HG02870 (cell line): ENCODE measurements at regions not wholly inside any gene's neighbourhood (a gene's known extent, or its start where the extent isn't known, plus 50 kb on each side); places are given as distances from the start of the nearest gene placed in this dataset.
"Not testable (repeated sequence)": the region's sequence is repeated elsewhere in the genome, so short reads cannot be mapped to it uniquely, and the experiment has no call there.

ENCODE experiments used
- ATAC-seq: cut with Tn5 transposase; IDR thresholded peaks from one replicate; pipeline ENCODE4 v1.9.1; 2021; ENCODE audit warnings: mild to moderate bottlenecking, moderate library complexity; ENCODE audit not compliant: unreplicated experiment

GRCh38 chr5:169415948-169416347 lies 115.0 kb upstream of the SLIT3 start:
- no peak for ATAC-seq

GRCh38 chr5:169415371-169415770 lies 114.4 kb upstream of the SLIT3 start:
- no peak for ATAC-seq

- ATAC-seq = no peak
These were observed 112.5 kb upstream of the SLIT3 start for GRCh38 chr5:169413416-169413815.

GRCh38 chr5:169412831-169413230 lies 111.9 kb upstream of the SLIT3 start:
- no peak for ATAC-seq

- ATAC-seq = no peak
These were observed 111.0 kb upstream of the SLIT3 start for GRCh38 chr5:169411786-169412430.

DNA sequence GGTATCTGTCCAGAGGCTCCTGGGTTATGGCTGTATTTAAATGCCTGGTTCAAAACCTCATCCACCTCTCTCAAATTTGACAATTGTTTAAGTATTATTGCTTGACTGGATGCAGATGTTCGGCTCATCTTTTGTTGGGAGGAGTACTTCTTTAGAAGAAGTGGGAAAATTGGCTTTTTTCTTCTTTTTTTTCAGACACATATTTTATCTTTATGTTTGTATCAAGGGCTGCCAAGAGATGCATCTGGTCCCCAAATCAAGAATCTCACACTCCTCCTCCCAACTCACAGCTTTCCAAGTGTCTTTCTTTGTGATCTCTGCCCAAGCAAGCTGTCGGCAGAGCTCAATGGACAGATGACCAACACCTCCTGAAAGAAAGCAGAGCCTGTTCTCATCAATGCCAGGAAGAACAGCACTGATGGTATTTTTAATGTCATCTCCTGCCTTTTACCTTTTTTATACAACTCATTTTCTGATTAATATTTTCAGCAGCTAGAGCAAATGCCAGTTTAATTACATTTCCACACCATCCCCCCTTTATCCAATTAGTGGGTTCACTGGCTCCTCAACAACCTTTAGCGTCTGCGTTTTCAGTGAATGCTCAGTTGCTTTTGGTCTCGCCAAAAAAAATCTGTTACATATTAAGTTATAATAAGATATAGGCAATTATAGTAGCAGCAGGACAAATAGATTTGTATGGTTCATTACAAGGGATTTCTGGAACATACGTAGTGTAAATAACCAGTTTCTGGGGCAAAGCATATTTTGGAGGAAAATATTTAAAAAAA lies 110.3 kb upstream of the SLIT3 start:
- ATAC-seq = no peak

GRCh38 chr5:169408731-169409130 lies 107.8 kb upstream of the SLIT3 start:
- ATAC-seq = no peak

- no peak for ATAC-seq
These were observed 107.2 kb upstream of the SLIT3 start for GRCh38 chr5:169408171-169408570.

GRCh38 chr5:169404223-169404622 lies 103.3 kb upstream of the SLIT3 start:
- no peak for ATAC-seq

- ATAC-seq = no peak
These were observed 97.6 kb upstream of the SLIT3 start for GRCh38 chr5:169398515-169398914.

DNA sequence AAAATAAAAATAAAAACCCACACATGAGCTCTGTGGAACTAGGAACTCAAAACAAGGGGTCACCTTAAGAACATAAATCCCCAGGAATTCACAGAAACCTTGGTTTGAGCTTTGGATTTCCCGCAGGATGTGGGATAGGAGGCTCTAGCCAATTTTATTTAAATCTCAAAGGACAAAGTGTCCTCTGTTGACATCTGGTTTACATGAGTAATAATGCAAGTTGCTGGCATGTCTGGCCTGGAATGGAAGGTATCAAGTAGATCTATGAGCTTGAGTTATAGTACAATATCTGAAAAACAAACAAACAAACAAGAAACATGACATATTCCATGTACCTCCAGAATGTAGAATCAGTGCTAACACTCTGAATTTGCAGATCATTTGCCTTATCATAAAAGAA lies 94.2 kb upstream of the SLIT3 start:
- ATAC-seq = no peak

GRCh38 chr5:169394371-169394770 lies 93.4 kb upstream of the SLIT3 start:
- no peak for ATAC-seq

DNA sequence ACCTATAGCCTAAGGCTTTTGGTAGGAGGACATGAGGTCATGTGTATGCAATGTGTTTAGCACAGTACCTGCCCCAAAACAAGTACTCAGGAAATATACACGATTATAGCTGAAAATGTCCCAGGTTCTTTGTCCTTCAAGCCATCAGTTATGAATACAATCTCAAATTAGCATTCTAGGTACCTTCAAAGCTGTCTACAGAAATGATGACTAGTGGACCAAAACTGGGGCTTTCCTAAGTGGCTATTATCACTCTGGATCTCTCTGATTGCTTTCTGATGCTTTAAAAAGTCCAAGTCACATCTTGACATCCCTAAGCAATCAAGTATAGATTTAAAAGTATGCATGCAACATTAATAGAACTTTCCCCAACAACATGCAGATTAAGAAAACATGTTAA lies 93.0 kb upstream of the SLIT3 start:
- ATAC-seq = no peak

DNA sequence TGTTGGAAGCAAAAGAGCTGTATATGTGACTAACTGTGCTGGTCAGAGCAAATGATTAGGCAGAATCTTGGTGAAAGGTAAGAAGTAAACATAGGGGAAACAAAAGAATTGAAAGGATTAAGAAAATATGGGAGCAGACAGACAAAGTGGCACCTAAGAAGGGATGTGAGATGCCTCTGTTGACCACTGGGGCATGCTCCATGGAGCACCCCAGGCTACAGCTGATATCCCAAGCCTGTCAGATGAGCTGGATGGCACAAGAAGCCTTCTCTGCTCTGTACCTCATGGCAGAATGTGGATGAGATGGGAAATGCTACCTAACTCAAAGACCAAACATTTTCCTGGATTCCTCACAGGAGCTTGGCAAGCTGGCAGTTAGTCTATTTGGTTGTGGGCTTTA lies 89.3 kb upstream of the SLIT3 start:
- no peak for ATAC-seq

- ATAC-seq = no peak
These were observed 88.4 kb upstream of the SLIT3 start for GRCh38 chr5:169389318-169389717.

- ATAC-seq = no peak
These were observed 84.7 kb upstream of the SLIT3 start for GRCh38 chr5:169385636-169386035.

DNA sequence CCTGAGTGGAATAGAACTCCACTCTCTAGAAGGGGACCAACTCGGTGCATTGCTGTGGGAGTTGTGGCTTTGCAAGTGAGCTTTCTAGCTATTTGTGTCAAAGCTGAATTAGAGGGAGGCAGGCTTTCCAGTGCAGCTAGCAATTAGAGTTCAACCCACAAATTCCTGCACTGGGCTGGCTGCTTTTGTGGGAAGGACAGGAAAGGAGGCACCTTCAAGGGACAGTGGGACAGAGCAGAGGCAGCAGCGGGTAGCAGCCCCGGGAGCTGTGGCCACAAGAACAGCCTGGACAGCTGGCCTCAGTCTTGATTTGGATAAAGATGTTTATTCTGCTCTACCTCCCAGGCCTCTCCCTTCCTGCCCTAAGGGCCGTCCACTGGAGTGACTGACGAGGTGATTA lies 83.7 kb upstream of the SLIT3 start:
- ATAC-seq = no peak

GRCh38 chr5:169374761-169375160 lies 73.8 kb upstream of the SLIT3 start:
- ATAC-seq = no peak

DNA sequence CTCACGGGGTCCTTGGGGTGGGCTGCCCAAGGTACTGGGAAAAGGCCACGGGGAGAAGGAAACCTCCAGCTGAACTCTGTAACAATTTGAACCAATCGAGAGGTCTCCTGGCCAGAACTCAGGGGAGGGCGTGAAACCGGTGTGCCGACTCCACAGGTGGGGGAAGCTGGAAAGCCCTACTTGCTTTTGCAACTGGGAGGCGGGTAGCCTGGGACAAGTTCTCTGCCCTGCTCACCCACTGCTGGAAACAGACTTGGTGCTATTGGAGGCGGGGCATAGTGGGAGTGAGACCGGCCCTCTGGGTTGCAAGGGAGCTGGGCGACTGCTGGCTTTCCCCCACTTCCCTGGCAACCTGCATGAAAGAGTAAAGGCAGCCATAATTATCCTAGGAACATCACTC lies 73.2 kb upstream of the SLIT3 start:
- ATAC-seq = no peak

DNA sequence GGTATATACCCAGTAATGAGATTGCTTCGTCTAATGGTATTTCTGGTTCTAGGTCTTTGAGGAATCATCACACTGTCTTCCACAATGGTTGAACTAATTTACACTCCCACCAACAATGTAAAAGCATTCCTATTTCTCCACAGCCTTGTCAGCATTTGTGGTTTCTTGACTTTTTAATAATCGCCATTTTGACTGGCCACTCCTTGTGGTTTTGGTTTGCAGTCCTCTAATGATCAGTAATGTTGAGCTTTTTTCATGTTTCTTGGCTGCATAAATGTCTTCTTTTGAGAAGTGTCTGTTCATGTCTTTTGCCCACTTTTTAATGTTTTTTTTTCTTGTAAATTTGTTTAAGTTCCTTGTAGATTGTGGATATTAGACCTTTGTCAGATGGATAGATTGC lies 70.9 kb upstream of the SLIT3 start:
- ATAC-seq = not testable (repeated sequence)

GRCh38 chr5:169369130-169369529 lies 68.2 kb upstream of the SLIT3 start:
- no peak for ATAC-seq

DNA sequence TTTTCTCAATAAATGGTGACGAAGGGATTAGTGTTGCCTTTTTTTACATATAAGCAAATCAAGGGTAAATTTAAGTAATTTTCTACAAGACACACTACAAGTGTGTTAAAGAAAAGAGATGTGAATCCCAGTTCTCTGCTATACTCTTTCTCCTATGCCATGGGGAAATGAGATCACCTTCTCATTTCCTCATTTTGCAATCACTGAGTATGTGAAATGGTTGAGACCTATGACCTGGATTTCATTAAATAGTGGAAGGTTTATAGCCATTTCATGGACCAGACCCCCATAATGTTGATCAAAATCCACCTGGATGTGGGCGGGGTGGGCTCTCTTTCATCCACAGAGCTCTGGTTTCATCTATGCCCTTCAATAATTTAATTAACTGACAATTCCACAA lies 66.9 kb upstream of the SLIT3 start:
- ATAC-seq = no peak

DNA sequence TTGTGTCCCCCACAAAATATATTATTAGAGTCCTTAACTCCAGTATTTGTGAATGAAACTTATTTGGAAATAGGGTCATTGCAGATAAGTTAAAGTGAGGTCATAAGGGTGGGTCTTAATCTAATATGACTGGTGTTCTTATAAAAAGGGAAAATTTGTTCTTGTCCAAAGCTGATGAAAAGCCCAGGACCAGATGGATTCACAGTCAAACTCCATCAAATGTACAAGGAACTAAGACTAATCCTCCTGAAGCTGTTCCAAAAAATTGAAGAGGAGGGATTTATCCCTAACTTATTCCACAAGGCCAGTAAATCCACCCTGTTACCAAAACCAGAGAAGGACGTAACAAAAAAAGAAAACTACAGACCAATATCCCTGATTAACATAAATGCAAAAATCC lies 56.4 kb upstream of the SLIT3 start:
- no peak for ATAC-seq
